Smooth muscle cell (in vitro differentiated cells): ENCODE measurements at regions not wholly inside any gene's neighbourhood (a gene's known extent, or its start where the extent isn't known, plus 50 kb on each side); places are given as distances from the start of the nearest gene placed in this dataset.
A peak's percentile ranks its signal among the peaks of the same experiment; 100 is the strongest.

Source experiments
- DNase-seq: peaks from one replicate; lab custom pipeline; 2025; ENCODE audit not compliant: unreplicated experiment; lab: John Stamatoyannopoulos, UW
- H2AFZ ChIP-seq: fragments of 200-600 bp; sonication (generic); 2 replicates; pipeline ENCODE4 v1.6.0; 2016; ENCODE audit warnings: antibody characterized with exemption, low read depth, mild to moderate bottlenecking
- H3F3A ChIP-seq: fragments of 200-600 bp; sonication (generic); 2 replicates; pipeline ENCODE4 v1.6.0; 2017; ENCODE audit warnings: antibody characterized with exemption, low read depth
- H3K27ac ChIP-seq: fragments of 200-600 bp; sonication (generic); 2 replicates; pipeline ENCODE4 v1.5.1; 2016; ENCODE audit warnings: low read depth, mild to moderate bottlenecking
- H3K27me3 ChIP-seq: fragments of 200-600 bp; sonication (generic); 2 replicates; pipeline ENCODE4 v1.6.1; 2016; ENCODE audit warnings: low read depth, mild to moderate bottlenecking
- H3K36me3 ChIP-seq: fragments of 200-600 bp; sonication (generic); 2 replicates; pipeline ENCODE4 v1.5.1; 2016; ENCODE audit warnings: low read depth
- H3K4me1 ChIP-seq: fragments of 200-600 bp; sonication (generic); 2 replicates; pipeline ENCODE4 v1.5.1; 2016; ENCODE audit warnings: low read depth
- H3K4me2 ChIP-seq: fragments of 200-600 bp; sonication (generic); 2 replicates; pipeline ENCODE4 v1.6.0; 2016; ENCODE audit warnings: mild to moderate bottlenecking
- H3K4me3 ChIP-seq: fragments of 200-600 bp; sonication (generic); 2 replicates; pipeline ENCODE4 v1.5.1; 2016; ENCODE audit warnings: mild to moderate bottlenecking
- H3K79me2 ChIP-seq: fragments of 200-600 bp; sonication (generic); 2 replicates; pipeline ENCODE4 v1.6.0; 2016; ENCODE audit warnings: low read depth, mild to moderate bottlenecking
- H3K9ac ChIP-seq: fragments of 200-600 bp; sonication (generic); 2 replicates; pipeline ENCODE4 v1.6.0; 2016; ENCODE audit warnings: low read depth
- H3K9me3 ChIP-seq: fragments of 200-600 bp; sonication (generic); replicated peaks from 2 replicates; pipeline ENCODE4 v1.5.1; 2016; ENCODE audit warnings: low read depth
- H4K20me1 ChIP-seq: fragments of 200-600 bp; sonication (generic); 2 replicates; pipeline ENCODE4 v1.6.0; 2016; ENCODE audit warnings: low read depth
- CTCF ChIP-seq: fragments of 200-600 bp; sonication (generic); IDR thresholded peaks from 2 replicates; pipeline ENCODE4 v1.5.1; 2017; ENCODE audit warnings: borderline replicate concordance, mild to moderate bottlenecking, antibody characterized with exemption; ENCODE audit not compliant: insufficient read depth, poor library complexity, severe bottlenecking
- whole genome bisulfite sequencing: methylation state at CpG from one replicate; pipeline ENCODE4 v1.1.7; 2016; ENCODE audit warnings: low lambda C conversion rate; 5-methylcytosine and 5-hydroxymethylcytosine counted together

GRCh38 chr21:27362249-27362648 is 395.4 kb upstream of the ADAMTS5 start:
- H3K4me2 ChIP-seq: no peak overlapping the region
- H4K20me1 ChIP-seq: no peaks in the 10 kb centered on the region
- 100% methylated on average over 1 of the region's 1 CpG for WGBS
- no peak overlapping the region for H2AFZ ChIP-seq
- H3K9ac ChIP-seq: no peak overlapping the region
- H3K27me3 ChIP-seq: no peaks in the 10 kb centered on the region
- H3K79me2 ChIP-seq: no peaks in the 10 kb centered on the region
- no peak for DNase-seq
- no peaks in the 10 kb centered on the region for H3K9me3 ChIP-seq
- peaks cover 13% of the 10 kb centered on the region for H3K4me1 ChIP-seq
- no peaks in the 10 kb centered on the region for H3K36me3 ChIP-seq
- no peak for TF ChIP-seq CTCF
- H3K27ac ChIP-seq: no peak overlapping the region
- peaks cover 14% of the 10 kb centered on the region for H3F3A ChIP-seq
- H3K4me3 ChIP-seq: no peak overlapping the region

GRCh38 chr21:27359141-27359540 is 392.3 kb upstream of the ADAMTS5 start:
- H3K36me3 ChIP-seq: no peaks in the 10 kb centered on the region
- no peaks in the 10 kb centered on the region for H3F3A ChIP-seq
- H3K27me3 ChIP-seq: no peaks in the 10 kb centered on the region
- no peak overlapping the region for H3K4me3 ChIP-seq
- TF ChIP-seq CTCF: no peak
- H3K27ac ChIP-seq: peak overlapping the region; percentile 35
- no peak overlapping the region for H3K9ac ChIP-seq
- no peak for DNase-seq
- H3K9me3 ChIP-seq: no peaks in the 10 kb centered on the region
- H3K4me1 ChIP-seq: peaks cover 4% of the 10 kb centered on the region
- peak overlapping the region; percentile 31 for H2AFZ ChIP-seq
- no peaks in the 10 kb centered on the region for H4K20me1 ChIP-seq
- H3K4me2 ChIP-seq: peak overlapping the region; percentile 66
- no peaks in the 10 kb centered on the region for H3K79me2 ChIP-seq

GRCh38 chr21:27352885-27353284 is 386.0 kb upstream of the ADAMTS5 start:
- no peaks in the 10 kb centered on the region for H3F3A ChIP-seq
- H3K27me3 ChIP-seq: no peaks in the 10 kb centered on the region
- H3K4me1 ChIP-seq: no peaks in the 10 kb centered on the region
- H3K9me3 ChIP-seq: no peaks in the 10 kb centered on the region
- DNase-seq: no peak
- H3K79me2 ChIP-seq: no peaks in the 10 kb centered on the region
- no peak for TF ChIP-seq CTCF
- no peak overlapping the region for H3K4me3 ChIP-seq
- H3K9ac ChIP-seq: no peak overlapping the region
- no peak overlapping the region for H3K4me2 ChIP-seq
- no peak overlapping the region for H2AFZ ChIP-seq
- no peaks in the 10 kb centered on the region for H4K20me1 ChIP-seq
- H3K27ac ChIP-seq: no peak overlapping the region
- no peaks in the 10 kb centered on the region for H3K36me3 ChIP-seq

- Histone ChIP-seq H3K4me2 (peak overlapping the region; percentile 22), H3K27ac (peak overlapping the region; percentile 35), H3K4me3 (no peak overlapping the region), H3K9ac (no peak overlapping the region), H3K4me1 (no peaks in the 10 kb centered on the region), H4K20me1 (no peaks in the 10 kb centered on the region), H3K79me2 (no peaks in the 10 kb centered on the region), H3K36me3 (no peaks in the 10 kb centered on the region), H2AFZ (peak overlapping the region; percentile 18), H3F3A (no peaks in the 10 kb centered on the region), H3K9me3 (no peaks in the 10 kb centered on the region), H3K27me3 (no peaks in the 10 kb centered on the region)
- DNase-seq: no peak
- no peak for TF ChIP-seq CTCF
- 59% methylated on average over 2 of the region's 2 CpGs for WGBS
Observed at GRCh38 chr21:27346041-27346448, 379.2 kb upstream of the ADAMTS5 start.
